GM10248 (cell line): ENCODE measurements at regions not wholly inside any gene's neighbourhood (a gene's known extent, or its start where the extent isn't known, plus 50 kb on each side); places are given as distances from the start of the nearest gene placed in this dataset.
"Not testable (repeated sequence)": the region's sequence is repeated elsewhere in the genome, so short reads cannot be mapped to it uniquely, and the experiment has no call there.

Experiments
- CTCF ChIA-PET: fragments of 300-600 bp; sonication (Branson Sonifier 250); formaldehyde crosslinking; extraction: SDS; loops from one replicate; lab custom pipeline; 2021; ENCODE audit warnings: antibody characterized with exemption; lab: Yijun Ruan, JAX
- POLR2A ChIA-PET: fragments of 350-650 bp; sonication (Branson Sonifier 250); formaldehyde crosslinking; extraction: SDS; loops from one replicate; lab custom pipeline; 2020; ENCODE audit warnings: antibody characterized with exemption; lab: Yijun Ruan, JAX
- DNase-seq: peaks from one replicate; pipeline ENCODE4 v3.0.0; 2012; ENCODE audit errors: extremely low spot score
- TF ChIP-seq, protein P1 (sequence below): IDR thresholded peaks from 2 replicates; pipeline ENCODE4 v1.5.1; 2012; ENCODE audit warnings: mild to moderate bottlenecking, low read depth; ENCODE audit errors: extremely low read depth, missing control alignments, control extremely low read depth

DNA sequence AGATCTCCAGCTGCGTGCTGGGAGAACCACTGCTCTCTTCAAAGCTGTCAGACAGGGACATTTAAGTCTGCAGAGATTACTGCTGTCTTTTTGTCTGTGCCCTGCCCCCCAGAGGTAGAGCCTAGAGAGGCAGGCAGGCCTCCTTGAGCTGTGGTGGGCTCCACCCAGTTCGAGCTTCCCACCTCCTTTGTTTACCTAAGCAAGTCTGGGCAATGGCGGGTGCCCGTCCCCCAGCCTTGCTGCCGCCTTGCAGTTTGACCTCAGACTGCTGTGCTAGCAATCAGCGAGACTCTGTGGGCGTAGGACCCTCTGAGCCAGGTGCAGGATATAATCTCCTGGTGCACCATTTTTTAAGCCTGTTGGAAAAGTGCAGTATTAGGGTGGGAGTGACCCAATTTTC, 128.6 kb downstream of the ACTR3 start:
- DNase-seq, POLR2A ChIA-PET, CTCF ChIA-PET: not testable (repeated sequence)

DNA sequence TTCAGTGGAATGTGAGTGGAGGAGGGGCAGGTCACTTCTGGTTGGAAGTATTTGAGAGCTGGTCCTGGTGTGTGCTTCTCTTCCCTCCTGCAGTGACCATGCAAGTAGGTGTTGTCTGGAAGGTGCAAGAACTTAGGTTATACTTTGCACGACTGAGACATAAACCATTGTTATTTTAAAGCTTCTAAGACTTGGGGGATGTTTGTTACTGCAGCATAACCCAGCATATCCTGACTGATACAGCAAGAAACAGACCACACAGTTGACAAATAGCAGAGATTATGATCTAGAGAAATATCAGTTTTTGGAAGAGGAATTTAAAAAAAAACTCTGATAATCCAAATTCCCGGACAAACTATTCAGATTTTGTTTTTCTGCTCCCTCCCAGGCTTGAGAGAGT, 130.8 kb downstream of the ACTR3 start:
- TF ChIP-seq, protein P1, sequence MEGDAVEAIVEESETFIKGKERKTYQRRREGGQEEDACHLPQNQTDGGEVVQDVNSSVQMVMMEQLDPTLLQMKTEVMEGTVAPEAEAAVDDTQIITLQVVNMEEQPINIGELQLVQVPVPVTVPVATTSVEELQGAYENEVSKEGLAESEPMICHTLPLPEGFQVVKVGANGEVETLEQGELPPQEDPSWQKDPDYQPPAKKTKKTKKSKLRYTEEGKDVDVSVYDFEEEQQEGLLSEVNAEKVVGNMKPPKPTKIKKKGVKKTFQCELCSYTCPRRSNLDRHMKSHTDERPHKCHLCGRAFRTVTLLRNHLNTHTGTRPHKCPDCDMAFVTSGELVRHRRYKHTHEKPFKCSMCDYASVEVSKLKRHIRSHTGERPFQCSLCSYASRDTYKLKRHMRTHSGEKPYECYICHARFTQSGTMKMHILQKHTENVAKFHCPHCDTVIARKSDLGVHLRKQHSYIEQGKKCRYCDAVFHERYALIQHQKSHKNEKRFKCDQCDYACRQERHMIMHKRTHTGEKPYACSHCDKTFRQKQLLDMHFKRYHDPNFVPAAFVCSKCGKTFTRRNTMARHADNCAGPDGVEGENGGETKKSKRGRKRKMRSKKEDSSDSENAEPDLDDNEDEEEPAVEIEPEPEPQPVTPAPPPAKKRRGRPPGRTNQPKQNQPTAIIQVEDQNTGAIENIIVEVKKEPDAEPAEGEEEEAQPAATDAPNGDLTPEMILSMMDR: no peak
- ChIA-PET CTCF (interaction anchor here (1.3 kb wide), 1 partner anchor 22 kb away, joined by 3 read pairs; no protein-coding TSS in a partner anchor), POLR2A (no interaction called here)
- no peak for DNase-seq

DNA sequence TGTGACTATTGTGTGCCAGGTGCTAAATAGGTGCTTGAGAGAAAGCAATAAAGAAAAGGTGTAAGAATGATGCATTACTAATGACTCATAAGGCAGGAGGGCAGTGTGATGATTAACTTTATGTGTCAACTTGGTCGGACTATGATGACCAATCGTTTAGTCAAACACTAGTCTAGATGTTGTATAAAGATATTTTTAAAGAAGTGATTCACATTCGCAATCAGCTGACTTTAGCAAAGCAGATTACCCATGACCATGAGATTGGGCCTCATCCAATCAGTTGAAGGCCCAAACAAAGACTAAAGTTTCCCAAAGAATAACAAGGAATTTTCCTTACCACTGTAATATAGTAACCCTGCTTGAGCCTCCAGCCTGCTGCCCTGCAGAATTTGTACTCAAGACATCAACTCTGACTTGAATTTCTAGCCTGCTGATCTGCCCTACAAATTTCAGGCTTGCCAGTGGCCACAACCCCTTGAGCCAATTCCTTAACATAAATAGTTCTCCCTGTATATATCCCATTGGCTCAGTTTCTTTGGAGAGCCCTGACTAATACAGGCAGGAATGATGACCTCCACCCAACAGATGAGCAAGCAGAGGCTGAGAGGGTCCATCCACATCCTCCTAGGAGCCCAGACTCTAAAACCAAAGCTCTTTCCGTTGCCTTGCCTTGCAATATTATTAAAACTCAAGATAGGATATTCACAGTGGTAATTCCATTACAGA, 132.6 kb downstream of the ACTR3 start:
- ChIA-PET POLR2A (no interaction called here), CTCF (no interaction called here)
- DNase-seq: no peak
- TF ChIP-seq, protein P1: no peak

DNA sequence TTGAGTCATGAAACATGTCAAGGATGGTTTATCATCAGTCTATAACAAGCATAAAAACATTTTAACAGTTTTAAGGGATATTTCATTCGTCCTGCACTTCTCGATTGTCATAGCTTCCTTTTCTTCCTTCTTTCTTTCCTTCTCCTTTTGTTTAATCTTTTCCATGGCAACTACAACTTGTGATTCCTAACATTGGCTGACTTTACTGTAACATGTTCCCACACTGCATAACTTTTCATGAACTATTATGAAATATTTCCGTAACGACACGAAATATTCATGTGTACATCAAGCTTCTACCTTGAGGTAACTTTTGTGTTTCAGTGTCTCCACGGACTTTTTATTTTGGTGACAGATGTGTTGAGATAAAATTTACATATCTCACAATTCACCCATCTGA, 134.4 kb downstream of the ACTR3 start:
- POLR2A ChIA-PET: no interaction called here
- CTCF ChIA-PET: interaction anchor here (1.7 kb wide), 1 partner anchor 15 kb away, joined by 3 read pairs; no protein-coding TSS in a partner anchor
- no peak for DNase-seq
- TF ChIP-seq, protein P1: no peak

DNA sequence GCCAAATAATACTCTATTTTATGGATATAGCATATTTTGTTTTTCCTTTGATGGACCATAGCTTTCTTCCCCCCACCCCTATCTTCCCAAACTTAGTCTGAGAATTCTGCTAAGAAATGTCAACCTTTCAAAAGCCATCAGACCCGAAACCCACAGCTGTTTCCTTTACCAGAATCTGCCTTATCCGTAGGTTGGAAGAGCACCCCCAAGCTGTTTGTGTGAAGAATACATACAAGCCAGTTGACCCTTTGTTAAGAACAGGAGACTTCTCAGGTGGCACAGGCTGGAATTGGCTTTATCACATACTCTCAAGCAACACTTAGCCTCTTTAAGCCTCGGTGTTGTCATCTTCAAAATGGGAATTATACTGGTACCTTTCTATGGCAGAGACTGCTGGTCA, 135.1 kb downstream of the ACTR3 start:
- ChIA-PET CTCF (interaction anchor here (0.7 to 1.7 kb wide), 4 partner anchors 14 to 278 kb away, joined by 3 to 4 read pairs (median 4); no protein-coding TSS in a partner anchor), POLR2A (no interaction called here)
- DNase-seq: no peak
- TF ChIP-seq, protein P1: no peak

DNA sequence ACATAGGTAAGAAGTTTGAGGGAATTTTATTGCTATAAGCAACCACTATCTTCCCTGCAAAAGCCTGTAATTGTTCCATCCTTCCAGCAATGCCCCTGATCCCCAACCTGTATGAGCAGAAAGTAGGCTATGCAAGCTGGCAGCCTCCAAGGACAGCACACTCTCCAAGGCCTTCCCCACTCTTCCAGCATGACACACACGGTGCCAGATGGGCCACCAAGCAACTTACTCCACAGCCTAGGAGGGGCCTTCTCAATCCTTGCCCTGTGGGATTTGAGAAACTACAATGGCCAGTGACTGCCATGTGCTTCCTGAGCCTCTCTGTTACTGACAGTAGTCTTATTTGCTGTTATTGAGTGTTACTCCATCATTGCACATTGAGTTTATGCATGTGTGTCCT, 137.5 kb downstream of the ACTR3 start:
- TF ChIP-seq, protein P1: no peak
- CTCF ChIA-PET: no interaction called here
- no peak for DNase-seq
- POLR2A ChIA-PET: no interaction called here

DNA sequence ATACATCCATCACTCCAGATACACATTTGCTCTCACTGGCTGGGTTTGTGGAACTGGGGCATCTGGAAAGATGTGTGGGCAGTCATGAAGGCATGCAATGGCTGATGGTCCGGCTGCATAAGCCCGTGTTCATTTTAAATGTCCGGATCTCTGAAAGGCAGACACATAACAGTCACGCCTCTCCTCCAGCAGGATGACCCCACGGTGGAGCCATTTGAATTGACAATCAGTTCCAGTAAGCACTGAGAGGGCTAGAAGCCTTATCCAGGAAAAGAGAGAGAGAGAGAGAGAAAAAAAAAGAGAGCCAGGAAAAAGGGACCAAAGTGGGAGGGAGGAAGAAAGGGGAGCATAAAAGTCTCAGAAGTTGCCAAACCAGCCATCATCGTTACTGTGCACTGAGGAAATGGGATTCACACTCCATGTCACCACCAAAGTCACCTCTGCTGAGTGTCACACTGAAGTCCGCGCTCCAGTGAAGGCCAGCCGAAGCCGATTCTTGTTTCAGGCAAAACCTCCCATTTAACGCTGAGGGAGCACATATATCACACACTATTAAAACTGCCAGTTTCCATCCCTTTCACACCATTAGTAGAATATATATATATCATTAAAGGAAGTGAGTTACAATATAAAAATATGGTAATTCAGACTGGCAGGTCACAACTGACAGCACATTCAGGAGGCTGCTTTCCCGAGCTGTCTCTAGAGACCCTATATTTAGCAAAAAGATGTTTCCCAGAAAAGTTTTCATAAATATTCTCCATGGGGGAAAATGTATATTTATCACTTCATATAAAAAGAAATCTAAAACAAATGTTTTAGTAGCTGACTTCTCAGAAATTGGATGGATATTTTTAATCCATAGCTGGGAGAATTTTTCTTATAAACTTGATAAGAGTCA, 142.0 kb downstream of the ACTR3 start:
- TF ChIP-seq, protein P1: no peak
- CTCF ChIA-PET: no interaction called here
- POLR2A ChIA-PET: no interaction called here
- no peak for DNase-seq
